NT2/D1 (cell line): ENCODE measurements at regions not wholly inside any gene's neighbourhood (a gene's known extent, or its start where the extent isn't known, plus 50 kb on each side); places are given as distances from the start of the nearest gene placed in this dataset.
"Not testable (repeated sequence)": the region's sequence is repeated elsewhere in the genome, so short reads cannot be mapped to it uniquely, and the experiment has no call there.

Source experiments
- DNase-seq: peaks from one replicate; pipeline ENCODE4 v3.0.0-alpha.2; 2011; ENCODE audit warnings: low read depth, low spot score
- H3K27me3 ChIP-seq: 2 replicates; pipeline ENCODE4 v1.6.0; 2011; ENCODE audit warnings: mild to moderate bottlenecking; ENCODE audit not compliant: insufficient read length, insufficient read depth
- H3K36me3 ChIP-seq: 2 replicates; pipeline ENCODE4 v1.6.1; 2011; ENCODE audit warnings: mild to moderate bottlenecking, low read length, mixed read lengths; ENCODE audit not compliant: insufficient read depth, insufficient read length
- H3K4me1 ChIP-seq: 2 replicates; pipeline ENCODE4 v1.5.1; 2011; ENCODE audit not compliant: insufficient read depth, insufficient read length
- H3K4me3 ChIP-seq: 2 replicates; pipeline ENCODE4 v1.5.1; 2011; ENCODE audit warnings: low read depth; ENCODE audit not compliant: insufficient read length
- H3K9ac ChIP-seq: 2 replicates; pipeline ENCODE4 v1.6.0; 2011; ENCODE audit warnings: low read depth; ENCODE audit not compliant: insufficient read length
- H3K9me3 ChIP-seq: 2 replicates; pipeline ENCODE4 v1.5.1; 2011; ENCODE audit warnings: mild to moderate bottlenecking, low read length; ENCODE audit not compliant: insufficient read depth
- SUZ12 ChIP-seq: IDR thresholded peaks from 2 replicates; pipeline ENCODE4 v1.6.1; 2011; ENCODE audit not compliant: insufficient read length, insufficient read depth; ENCODE audit errors: extremely low read depth
- YY1 ChIP-seq: IDR thresholded peaks from 2 replicates; pipeline ENCODE4 v1.6.1; 2011; ENCODE audit not compliant: insufficient read length, insufficient read depth
- ZNF274 ChIP-seq: IDR thresholded peaks from 2 replicates; pipeline ENCODE4 v1.6.1; 2011; ENCODE audit warnings: mild to moderate bottlenecking, low read depth, low read length

DNA sequence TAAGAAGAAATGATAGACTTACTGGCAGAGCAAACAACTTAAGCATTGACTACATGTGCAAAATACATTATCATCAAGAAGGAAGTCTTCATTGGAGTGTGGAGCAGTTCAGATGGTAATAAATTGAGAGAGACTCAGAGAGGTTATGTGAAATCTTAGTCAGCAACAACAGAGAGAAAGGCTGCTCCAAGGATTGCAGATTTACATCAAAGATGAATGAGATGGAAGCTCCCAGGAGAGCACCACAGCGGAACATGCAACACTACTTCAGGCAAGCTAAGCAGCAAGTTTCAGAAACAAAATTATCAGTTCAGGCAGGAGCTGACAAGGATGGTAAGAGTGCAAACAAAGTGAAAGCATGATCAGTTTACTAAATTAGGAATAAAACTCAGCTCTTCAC, 882.3 kb downstream of the LRFN5 start:
- no peaks in the 10 kb centered on the region for H3K9me3 ChIP-seq
- no peak overlapping the region for H3K9ac ChIP-seq
- no peaks in the 10 kb centered on the region for H3K4me1 ChIP-seq
- no peaks in the 10 kb centered on the region for H3K27me3 ChIP-seq
- no peaks in the 10 kb centered on the region for H3K36me3 ChIP-seq
- no peak overlapping the region for H3K4me3 ChIP-seq
- TF ChIP-seq YY1: no peak
- no peak for TF ChIP-seq ZNF274
- no peak for TF ChIP-seq SUZ12
- no peak for DNase-seq

GRCh38 chr14:42482345-42482971, 875.8 kb downstream of the LRFN5 start:
- H3K27me3 ChIP-seq, DNase-seq, H3K9me3 ChIP-seq, H3K9ac ChIP-seq, H3K4me3 ChIP-seq, H3K36me3 ChIP-seq, H3K4me1 ChIP-seq: not testable (repeated sequence)

- not testable (repeated sequence) for DNase-seq, H3K36me3 ChIP-seq, H3K4me1 ChIP-seq, H3K9me3 ChIP-seq, H3K9ac ChIP-seq, H3K4me3 ChIP-seq, H3K27me3 ChIP-seq
Measured at GRCh38 chr14:42481714-42482113, 875.0 kb downstream of the LRFN5 start.

GRCh38 chr14:42480255-42480654, 873.6 kb downstream of the LRFN5 start:
- H3K9ac ChIP-seq: no peak overlapping the region
- TF ChIP-seq ZNF274 (no peak), SUZ12 (no peak), YY1 (no peak)

DNA sequence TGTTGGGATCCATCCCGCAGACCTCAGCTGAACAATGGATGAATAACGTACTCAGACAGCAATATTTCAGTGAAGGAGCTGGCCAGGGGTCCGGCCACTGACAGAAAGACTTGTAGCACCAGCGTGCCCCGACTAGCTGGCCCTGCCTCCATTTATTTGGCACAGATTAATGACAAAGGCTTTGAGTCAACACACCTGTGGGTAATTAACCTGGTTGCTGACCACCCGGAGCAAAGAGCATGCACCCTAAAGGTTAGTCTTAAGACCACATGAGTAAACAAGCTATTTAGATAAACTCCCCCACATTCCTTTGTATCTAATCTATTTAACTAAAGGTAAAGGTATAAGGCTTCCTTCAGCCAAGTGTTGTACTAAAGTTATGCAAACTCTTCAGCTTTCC, 868.6 kb downstream of the LRFN5 start:
- Histone ChIP-seq H3K9ac (no peak overlapping the region), H3K36me3 (no peaks in the 10 kb centered on the region), H3K9me3 (no peaks in the 10 kb centered on the region), H3K27me3 (no peaks in the 10 kb centered on the region), H3K4me1 (no peaks in the 10 kb centered on the region), H3K4me3 (no peak overlapping the region)
- no peak for TF ChIP-seq ZNF274
- TF ChIP-seq YY1: no peak
- TF ChIP-seq SUZ12: no peak
- DNase-seq: no peak

More at GRCh38 chr14:42480255-42480654, 873.6 kb downstream of the LRFN5 start:
- H3K4me3 ChIP-seq: no peak overlapping the region
- no peaks in the 10 kb centered on the region for H3K4me1 ChIP-seq
- DNase-seq: no peak
- H3K36me3 ChIP-seq: no peaks in the 10 kb centered on the region
- no peaks in the 10 kb centered on the region for H3K27me3 ChIP-seq
- H3K9me3 ChIP-seq: no peaks in the 10 kb centered on the region; the same call in 1 of the 2 replicates

- Histone ChIP-seq H3K9ac (no peak overlapping the region), H3K9me3 (no peaks in the 10 kb centered on the region), H3K36me3 (no peaks in the 10 kb centered on the region), H3K4me3 (no peak overlapping the region), H3K4me1 (no peaks in the 10 kb centered on the region), H3K27me3 (no peaks in the 10 kb centered on the region)
- TF ChIP-seq SUZ12 (no peak), YY1 (no peak), ZNF274 (no peak)
- no peak for DNase-seq
Measured at GRCh38 chr14:42470427-42470719, 863.7 kb downstream of the LRFN5 start.

DNA sequence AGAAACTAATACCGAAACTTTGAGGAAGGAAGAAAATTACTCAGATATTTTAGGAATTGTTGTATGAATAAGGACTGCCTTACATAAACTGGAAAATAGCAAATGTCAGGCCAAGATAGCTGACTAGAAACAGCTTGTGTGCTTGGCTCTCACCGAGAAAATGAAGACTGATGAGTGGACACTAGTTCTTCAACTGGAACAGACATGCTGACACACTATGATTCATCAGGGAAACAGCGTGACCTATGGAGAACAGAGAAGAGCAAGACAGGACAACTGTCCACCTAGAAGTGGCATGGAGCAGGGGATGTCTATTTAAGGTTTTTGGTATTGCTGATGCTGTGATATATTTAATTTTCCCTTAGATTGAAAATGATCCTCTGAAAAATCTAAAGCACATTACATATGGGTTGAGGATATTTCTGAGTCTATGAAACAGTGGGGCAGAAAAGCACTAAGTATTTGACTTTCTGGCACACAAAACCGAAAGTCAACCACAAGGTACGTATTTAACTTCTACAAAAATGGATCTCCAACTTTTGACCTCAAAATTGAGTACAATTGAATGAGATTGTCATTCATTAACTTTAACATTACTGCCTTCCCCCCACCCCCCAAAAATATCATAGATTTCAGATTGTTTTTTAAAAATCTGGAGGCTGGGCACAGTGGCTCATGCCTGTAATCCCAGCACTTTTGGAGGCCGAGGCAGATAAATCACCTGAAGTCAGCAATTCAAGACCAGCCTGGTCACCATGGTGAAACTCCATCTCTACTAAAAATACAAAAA, 863.2 kb downstream of the LRFN5 start:
- Histone ChIP-seq H3K36me3 (no peaks in the 10 kb centered on the region), H3K9me3 (no peaks in the 10 kb centered on the region), H3K27me3 (no peaks in the 10 kb centered on the region), H3K4me3 (no peak overlapping the region), H3K4me1 (no peaks in the 10 kb centered on the region), H3K9ac (no peak overlapping the region)
- no peak for TF ChIP-seq YY1
- TF ChIP-seq ZNF274: no peak
- TF ChIP-seq SUZ12: no peak
- DNase-seq: no peak

DNA sequence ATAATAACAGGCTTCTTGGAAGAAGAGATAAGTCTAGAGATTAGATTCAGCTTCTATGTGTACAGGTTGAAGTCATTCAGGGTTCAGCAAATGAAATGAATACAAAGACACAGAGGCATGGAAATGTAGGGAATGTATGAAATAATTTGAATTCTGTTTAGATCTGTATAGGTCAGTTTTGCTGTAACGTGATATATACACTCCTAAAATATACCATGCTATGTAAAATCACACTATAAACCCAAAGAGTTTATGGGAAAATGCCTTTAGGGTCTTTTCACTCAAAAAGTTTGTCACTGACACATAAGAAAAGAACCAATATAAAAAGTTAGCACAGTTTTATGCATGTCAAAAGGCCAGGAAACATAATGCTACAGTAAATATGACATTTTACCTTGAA, 854.0 kb downstream of the LRFN5 start:
- no peaks in the 10 kb centered on the region for H3K36me3 ChIP-seq
- no peaks in the 10 kb centered on the region for H3K4me1 ChIP-seq
- no peak overlapping the region for H3K9ac ChIP-seq
- H3K27me3 ChIP-seq: no peaks in the 10 kb centered on the region
- TF ChIP-seq YY1: no peak
- no peak for TF ChIP-seq SUZ12
- TF ChIP-seq ZNF274: no peak
- DNase-seq: no peak
- H3K9me3 ChIP-seq: no peaks in the 10 kb centered on the region
- no peak overlapping the region for H3K4me3 ChIP-seq
